Right lobe of liver (tissue), 4 donors: ENCODE measurements at regions not wholly inside any gene's neighbourhood (a gene's known extent, or its start where the extent isn't known, plus 50 kb on each side); places are given as distances from the start of the nearest gene placed in this dataset.

Experiments
- POLR2A ChIP-seq: fragments of 450-650 bp; IDR thresholded peaks from one replicate; pipeline ENCODE4 v1.6.1; 2017; ENCODE audit warnings: antibody characterized with exemption, mild to moderate bottlenecking
- TF ChIP-seq, protein P1 (sequence below), 4 donors: fragments of 200-600 bp in 3 of 4; fragments of 450-650 bp in 1 of 4; IDR thresholded peaks; one replicate each; pipeline versions ENCODE4 v1.5.1 to v1.8.0; 2016 to 2022; ENCODE audit warnings: antibody characterized with exemption in 4 of 4, mild to moderate bottlenecking in 2 of 4
- donor health status: DM: no; HTN: no; CAD: no.
- donor health status: DM: no; HTN: no; CAD: no.
- donor health status: DM: no; HTN: yes; CAD: no.

DNA sequence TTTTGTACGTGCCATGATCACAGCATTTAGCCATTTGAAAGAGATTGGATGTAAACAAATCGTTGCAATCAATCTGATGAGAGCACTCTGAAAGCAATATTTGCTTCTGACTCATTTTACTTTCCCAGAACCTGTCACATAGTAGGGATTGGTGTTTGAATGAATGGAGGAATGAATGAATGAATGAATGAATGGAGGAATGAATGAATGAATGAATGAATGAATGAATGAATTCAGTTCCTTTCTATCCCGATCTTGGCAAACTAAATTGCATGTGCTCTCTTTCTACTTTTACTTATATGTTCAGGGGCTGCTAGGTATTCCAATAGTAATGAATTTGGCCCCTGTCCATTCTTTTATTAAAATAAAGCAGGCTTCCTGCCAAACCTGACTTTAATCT is 1091.7 kb upstream of the CELF2 start:
- TF ChIP-seq POLR2A, result no peak
- TF ChIP-seq, protein P1, sequence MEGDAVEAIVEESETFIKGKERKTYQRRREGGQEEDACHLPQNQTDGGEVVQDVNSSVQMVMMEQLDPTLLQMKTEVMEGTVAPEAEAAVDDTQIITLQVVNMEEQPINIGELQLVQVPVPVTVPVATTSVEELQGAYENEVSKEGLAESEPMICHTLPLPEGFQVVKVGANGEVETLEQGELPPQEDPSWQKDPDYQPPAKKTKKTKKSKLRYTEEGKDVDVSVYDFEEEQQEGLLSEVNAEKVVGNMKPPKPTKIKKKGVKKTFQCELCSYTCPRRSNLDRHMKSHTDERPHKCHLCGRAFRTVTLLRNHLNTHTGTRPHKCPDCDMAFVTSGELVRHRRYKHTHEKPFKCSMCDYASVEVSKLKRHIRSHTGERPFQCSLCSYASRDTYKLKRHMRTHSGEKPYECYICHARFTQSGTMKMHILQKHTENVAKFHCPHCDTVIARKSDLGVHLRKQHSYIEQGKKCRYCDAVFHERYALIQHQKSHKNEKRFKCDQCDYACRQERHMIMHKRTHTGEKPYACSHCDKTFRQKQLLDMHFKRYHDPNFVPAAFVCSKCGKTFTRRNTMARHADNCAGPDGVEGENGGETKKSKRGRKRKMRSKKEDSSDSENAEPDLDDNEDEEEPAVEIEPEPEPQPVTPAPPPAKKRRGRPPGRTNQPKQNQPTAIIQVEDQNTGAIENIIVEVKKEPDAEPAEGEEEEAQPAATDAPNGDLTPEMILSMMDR (IDR thresholded peaks at IDR 0.05), result no peak
